DLD1 (cell line): ENCODE measurements at regions not wholly inside any gene's neighbourhood (a gene's known extent, or its start where the extent isn't known, plus 50 kb on each side); places are given as distances from the start of the nearest gene placed in this dataset.
"Not testable (repeated sequence)": the region's sequence is repeated elsewhere in the genome, so short reads cannot be mapped to it uniquely, and the experiment has no call there.

Experiments
- in situ Hi-C: cut with HindIII; loops from 2 replicates; pipeline ENCODE4 v1.10.0; 2017; ENCODE audit warnings: low sequenced_read_pairs

DNA sequence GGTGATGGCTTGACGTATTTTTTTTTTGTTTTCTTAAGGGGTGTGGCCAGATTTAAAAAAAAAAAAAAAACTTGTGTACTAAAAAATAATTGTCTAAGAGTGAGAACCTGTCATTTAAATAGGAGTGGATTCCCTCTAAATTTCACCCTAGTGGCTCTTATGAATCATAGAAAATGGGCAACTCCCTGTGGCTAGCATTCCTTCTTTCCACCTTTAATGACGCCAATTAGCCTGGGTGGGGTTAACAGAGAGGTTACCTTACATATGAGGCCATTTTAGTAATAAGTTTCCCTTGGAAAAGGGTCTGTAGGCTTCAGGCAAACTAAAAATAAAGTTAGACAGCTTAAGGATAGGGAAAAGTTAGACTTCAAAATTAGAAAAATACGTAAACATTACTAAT lies 223.5 kb upstream of the FAM241A start:
- in situ Hi-C loops, result no loop called here

DNA sequence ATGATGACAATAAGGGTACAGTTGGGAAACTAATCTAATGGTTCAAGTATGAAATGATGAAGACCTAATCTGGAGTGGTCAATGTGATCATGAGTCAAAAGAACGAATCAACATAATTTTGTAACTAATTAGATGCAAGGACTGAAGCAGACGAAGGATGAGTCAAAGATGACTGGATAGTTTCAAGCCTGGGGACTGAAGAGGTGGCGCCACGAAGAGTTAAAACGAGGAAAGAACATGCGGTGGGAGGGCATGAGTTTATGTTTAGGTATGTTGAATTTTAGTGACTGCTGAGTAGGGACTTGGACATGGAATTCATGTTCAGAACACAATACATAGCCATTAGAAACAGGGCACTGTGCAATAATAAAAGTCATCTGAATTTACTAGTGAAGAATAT lies 221.5 kb upstream of the FAM241A start:
- in situ Hi-C loops, result no loop called here

DNA sequence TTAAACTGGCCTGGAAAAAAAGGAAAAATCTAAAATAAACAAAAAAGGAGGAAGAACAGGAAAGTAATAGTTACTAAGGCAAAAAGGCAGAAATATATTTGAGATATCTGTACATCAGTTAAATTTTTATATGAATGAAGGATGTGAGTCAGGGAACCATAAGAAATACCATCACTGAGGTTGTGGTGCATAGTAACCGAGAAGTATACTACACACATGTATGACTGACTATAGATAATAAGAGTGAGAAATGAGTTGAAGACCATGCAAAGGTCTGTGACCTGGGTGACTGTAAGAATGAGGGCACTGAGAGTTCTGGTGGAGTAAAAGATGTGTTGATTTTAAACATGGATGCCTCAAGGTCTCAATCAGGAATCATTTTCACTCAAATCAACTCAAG lies 220.6 kb upstream of the FAM241A start:
- in situ Hi-C loops, result no loop called here

DNA sequence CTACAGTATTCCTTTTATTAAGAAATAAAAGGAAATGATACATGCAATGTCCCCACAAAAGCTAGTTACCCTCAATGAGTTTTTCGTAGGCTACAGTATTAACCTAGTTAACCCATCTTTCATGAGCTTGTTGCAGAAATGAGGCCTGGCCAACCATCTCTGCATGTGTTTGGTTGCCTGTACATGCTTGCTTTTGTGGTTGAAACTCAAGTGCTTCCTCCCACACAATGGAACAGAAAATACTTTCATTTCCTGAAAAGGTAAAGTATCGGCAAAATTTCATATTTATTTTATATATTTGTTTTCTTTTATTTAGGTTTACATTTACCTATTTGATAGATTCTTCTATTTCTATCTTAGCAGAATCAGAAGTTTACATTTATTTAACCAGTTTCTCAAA lies 214.6 kb upstream of the FAM241A start:
- in situ Hi-C loops, result no loop called here

DNA sequence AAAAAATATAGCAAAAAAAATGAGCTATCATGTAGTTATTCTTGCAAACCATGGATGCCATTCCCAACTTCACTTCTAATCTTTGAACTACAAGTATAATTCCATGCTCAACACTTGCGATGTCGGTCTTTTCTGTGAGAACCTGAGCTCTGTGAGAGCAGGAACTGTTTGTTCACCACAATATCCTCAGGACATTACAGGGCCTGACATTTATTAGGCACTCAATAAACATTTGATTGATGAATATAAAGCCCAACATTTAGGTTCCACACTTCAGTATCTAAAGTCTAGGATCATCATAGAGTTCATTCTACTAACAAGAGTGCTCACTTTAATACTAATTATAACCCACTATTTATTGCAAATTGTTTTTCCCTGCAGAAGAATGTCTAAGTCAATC lies 211.6 kb upstream of the FAM241A start:
- in situ Hi-C loops, result no loop called here

DNA sequence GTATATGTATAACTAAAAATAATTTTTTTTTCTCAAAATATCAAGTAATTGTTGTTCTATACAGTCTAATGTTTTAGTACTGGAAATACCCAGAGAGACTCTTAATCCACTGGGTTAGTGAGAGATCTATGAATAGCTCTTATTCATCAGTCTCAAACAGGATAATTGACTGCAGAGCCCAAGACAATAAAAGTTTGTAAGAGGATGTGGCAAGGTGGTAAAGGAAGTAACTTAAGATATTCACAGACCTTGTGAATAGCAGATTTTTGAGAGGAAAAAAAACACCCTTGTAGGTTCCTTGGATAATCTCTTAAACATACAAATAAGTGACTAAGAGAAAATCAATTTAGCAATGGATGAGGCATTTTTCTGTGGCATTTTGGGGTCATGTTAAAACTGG lies 210.9 kb upstream of the FAM241A start:
- in situ Hi-C loops, result no loop called here

DNA sequence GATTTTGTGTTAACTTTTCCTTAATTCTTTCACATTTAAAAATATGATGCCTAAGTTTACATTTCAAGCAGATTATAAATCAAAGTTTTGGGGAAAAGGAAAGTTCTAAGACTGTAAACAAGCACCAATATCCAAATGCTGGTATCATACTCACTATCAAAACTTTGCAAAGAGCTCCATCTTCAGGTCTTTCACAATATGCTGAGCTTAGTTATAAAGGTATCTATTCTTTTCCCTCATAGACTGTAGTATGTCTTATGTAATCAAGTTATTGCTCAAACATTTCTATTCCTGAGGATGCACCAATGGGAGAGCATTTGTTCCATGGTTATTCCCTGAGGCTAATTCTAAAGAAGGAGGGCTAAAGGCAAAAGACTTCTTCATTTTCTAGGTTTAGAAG lies 207.9 kb upstream of the FAM241A start:
- in situ Hi-C loops, result no loop called here

DNA sequence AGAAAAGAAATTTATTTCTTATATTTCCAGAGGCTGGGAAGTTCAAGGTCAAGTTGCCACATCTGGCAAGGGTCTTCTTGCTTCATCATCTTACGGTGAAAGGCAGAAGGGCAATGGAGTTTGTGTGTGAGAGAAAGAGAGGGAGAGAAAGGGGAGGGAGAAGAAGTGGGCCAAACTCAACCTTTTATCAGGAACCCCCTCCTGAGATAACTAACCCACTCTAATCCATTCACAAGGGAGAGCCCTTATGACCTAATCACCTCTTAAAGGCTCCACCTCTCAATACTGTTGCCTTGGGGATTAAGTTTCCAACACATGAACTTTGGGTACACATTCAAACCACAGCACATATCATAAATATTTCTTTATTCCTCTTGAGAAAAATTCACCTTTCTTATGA lies 203.3 kb upstream of the FAM241A start:
- in situ Hi-C loops, result no loop called here

DNA sequence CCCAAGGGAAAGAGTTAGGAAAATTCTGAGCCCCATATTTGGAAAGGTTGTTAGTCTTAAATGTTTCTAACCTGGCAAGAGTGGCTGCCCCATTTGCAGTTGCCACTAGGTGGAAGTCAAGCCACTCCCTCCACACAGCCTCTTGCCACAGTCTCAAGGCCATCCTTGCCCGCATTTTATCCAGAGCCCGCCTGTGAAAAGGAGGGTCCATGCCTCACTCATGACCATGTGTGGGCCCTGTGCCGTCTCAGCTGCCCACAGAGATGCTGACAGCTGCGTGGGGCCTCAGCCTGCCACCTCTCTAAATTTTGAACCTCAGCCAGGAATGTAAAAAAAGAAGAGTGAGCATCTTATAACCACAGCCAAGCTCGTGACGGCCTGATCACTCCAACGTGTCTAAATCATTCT lies 201.5 kb upstream of the FAM241A start:
- in situ Hi-C loops, result no loop called here

DNA sequence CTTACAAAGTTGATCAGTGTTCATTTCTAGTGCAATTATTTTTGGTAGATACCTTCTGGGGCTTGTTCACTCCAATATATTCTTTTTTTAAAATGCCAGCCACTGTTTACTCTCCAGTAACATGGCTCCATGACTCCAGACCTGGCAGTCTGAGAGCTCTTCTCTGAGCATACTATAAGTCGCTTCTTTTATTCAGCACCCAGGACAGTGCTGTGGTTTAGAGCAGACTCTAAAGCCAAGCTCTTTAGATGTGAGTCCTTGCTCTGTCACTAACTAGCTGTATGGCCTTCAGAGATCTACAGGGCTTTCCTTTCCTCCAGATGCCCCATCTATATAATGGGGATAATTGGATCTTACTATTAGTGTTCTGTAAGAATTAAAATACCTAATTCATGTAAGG lies 200.2 kb upstream of the FAM241A start:
- in situ Hi-C loops, result no loop called here

DNA sequence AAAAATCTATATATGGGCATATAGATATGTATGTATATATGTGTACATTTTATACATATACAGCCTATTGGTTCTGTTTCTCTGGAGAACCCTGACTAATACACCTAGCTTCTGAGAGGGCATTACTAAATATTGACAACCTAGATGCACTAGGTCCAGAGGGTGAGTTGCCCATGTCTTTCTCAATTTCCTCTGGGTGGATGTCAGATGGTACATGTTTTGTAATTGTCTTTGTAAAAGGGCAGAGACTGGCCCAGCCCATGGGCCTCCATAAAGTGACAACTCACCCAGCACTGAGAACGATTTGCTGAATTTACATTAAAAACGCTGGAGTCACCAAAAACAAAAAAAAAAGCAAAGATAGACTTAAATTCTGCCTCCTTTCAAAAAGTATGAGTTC lies 198.5 kb upstream of the FAM241A start:
- in situ Hi-C loops, result no loop called here

DNA sequence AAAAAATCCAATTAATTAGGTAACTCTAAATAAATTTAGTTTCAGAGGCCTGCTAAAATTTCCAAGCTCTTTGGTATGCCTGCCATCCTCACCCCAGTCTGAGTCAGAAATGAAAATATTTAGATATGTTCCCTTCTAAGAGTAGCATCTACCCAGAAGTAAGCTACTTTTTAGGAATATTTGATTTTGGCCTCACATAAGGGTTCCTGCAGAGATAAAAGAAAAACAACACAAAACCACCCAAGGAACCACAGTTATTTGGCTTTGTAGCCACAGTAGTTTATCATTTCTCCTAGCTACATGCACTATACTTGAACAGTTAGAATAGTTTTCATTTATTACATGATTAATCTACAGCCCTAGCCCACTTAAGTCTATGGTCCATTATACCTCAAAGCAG lies 192.6 kb upstream of the FAM241A start:
- in situ Hi-C loops, result no loop called here

DNA sequence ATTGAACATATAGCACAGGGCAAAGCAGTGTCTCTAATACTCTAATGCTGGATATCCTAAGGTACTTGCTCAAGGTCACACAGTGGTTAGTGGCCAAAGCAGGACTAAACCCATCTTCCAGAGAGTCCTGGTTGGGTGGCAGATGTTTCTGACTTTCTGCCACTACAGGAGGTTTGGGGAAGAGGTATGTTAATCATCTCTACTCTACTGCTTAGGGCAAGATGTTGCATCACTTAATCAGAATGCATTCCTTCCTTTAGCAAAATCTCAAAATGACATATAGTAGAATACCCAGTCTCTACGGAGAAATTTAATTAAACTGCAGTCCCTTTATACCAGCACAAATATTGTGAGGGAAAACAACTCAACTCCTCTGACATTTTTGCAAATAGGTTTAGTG lies 190.7 kb upstream of the FAM241A start:
- in situ Hi-C loops, result no loop called here

DNA sequence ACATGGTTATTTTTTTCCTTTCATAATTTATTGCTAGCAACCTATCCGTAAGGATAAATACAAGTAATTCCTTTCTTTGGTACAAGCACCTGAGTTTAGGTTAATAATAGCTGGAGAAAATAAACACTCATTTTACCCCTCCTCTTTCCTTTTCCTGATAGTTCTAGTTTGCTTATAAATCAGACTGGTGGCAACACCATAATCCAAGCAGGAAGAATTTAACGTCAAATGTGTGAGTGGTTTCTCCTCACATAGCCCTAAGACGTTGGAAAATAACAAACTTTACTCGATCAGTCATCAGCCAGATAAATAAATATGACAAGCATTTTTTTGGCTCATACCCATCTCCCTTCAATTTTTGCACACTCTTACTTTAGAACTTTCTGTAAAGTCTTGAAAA lies 190.3 kb upstream of the FAM241A start:
- in situ Hi-C loops, result no loop called here

DNA sequence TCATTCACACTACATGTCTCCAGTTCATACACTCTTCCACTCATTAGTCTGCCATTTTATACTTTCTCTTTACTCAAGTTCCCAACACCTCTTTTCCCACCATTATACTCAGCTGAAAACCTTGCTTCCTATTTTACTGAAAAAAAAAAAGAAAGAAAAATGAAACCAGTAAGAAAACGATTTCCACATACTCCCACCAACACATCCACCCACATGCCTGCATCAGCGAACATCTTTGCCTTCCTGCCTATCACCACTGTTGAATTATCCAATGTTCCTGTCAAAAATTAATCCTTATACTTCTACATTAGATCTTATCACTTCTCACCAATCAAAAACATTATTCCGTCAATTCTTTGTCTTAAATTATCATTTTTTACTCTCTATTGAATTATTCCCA lies 188.1 kb upstream of the FAM241A start:
- in situ Hi-C loops, result no loop called here

DNA sequence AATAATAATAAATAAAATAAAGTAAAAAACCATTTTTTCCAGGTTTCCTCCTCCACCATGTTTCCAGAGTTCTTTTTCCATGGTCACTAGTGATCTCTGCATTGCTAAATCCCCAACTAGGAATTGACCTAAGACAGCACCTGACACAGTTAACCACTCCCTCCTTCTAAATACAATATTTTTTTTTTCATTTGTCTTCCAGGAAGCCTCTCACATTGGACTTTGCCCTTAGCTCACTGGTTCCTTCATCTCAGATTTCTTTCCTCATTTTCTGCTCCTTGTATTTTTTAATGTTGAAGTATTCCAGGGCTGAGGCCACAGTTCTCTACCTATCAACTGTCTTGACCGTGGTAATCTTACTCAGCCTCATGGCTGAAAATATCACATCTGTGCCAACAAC lies 187.3 kb upstream of the FAM241A start:
- in situ Hi-C loops, result no loop called here

DNA sequence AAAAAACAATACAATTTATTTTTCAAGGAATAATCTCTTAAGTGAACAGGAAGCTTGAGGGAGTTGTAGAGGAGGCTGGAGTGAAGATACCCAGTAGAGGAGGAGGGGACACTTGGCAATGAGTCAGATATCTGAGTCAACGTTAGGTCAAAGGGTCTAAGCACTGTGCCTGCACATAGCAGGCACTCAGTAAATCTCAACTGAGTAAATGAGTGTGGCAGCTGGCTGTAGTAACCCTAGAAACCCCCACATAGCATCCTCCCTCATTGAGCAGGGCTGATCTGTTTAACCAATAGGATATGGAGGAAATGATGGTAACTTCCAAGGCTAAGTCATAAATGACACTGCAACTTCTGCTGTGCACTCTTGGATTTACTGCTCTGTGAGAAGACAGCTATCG lies 186.0 kb upstream of the FAM241A start:
- in situ Hi-C loops, result no loop called here

DNA sequence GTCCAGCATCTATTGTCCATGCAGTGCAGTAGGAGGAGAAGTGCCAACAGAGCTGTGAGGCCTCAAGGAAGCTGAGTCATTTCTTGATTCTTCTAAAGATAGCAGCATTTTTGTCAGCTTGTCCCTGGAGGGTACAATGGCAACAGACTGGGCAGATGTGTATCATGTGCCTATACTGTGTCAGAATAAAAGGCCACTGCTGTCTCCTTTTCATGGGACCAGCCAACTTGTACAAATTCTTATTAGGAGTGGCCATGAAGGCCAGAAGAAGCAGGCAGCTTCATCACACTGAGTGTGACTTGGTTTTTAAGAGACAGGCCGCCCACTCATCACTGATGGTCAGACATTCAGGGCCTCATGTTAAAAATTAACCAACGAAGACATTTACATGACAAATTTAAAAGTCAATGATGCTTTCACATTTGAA lies 185.0 kb upstream of the FAM241A start:
- in situ Hi-C loops, result no loop called here

DNA sequence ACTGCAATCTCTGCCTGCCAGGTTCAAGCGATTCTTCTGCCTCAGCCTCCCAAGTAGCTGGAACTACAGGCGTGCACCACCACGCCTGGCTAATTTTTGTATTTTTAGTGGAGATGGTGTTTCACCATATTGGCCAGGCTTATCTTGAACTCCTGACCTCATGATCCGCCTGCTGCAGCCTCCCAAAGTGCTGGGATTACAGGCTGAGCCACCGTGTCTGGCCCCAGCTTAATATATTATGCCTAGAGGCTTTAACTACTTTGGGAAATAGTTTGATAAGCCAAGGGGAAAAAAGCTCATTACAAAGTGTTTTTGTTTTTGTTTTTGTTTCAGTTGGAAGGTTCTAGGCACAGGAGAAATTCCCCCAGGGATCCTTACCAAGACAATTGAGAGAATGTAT lies 184.2 kb upstream of the FAM241A start:
- in situ Hi-C loops, result not testable (repeated sequence)

DNA sequence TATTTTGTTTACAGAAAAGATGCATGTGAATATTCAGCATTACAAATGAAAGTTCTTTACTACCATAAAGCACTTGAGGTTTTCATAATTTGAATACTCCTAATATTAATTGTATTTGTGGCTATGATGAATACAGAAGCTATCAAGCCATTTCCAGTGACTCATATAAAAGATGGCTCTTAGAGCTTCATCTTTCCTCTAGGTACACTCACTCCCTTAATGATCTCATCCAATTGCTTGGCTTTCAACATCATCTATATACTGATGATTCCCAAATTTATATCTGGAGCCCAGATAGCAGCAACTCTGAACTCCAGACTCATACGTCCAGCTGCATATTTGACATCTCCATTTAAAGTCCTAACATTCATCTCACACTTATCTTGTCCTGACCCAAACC lies 183.4 kb upstream of the FAM241A start:
- in situ Hi-C loops, result no loop called here

DNA sequence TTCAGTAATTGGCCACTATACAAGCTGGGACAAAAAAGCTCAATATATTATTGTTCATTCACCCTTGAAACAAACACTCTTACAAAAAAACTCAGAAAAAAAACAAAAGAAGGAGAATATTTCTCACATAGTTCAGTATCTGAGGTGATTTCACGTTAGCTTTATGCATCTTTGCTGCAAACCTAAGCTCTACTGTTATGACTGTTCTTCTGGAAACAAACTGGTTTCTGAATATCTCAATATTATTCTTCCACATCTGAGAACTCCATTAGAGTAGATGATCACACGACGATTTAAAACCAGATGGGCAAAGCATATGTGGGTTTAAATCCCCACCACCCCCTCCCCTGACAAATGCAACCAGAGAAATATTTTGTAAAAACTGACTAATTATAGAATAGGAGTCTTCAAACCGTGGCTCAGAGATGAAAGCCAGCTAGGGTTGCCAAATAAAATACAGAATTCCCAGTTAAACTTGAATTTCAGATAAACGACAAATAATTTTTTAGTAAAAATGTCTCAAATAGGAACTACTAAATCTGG lies 182.0 kb upstream of the FAM241A start:
- in situ Hi-C loops, result no loop called here

DNA sequence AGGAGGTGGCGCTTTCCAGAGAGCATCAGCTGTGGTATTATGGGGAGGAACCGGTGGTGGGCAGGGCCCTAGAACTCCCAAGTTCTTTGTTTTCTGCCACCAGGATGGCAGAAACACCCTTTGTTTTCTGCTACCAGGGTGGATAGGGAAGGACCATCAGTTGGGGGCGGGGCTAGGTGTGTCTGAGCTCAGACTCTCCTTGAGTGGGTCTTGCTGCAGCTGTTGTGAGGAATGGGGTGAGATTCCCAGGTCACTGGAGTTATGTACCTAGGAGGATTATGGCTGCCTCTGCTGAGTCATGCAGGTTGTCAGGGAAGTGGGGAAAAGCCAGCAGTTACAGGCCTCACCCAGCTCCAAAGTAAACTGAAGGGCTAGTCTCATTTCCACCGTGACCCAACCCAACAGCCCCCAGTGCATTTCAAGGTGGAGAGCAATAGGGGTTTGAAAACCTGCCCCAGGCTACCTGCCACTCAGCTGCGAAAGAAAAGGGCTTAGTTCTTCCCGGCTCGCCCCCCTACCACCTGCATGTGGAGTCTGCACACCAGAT lies 167.8 kb upstream of the FAM241A start:
- in situ Hi-C loops, result loop anchor here (25.0 kb wide), 1 partner anchor 90 kb away; no protein-coding TSS in a partner anchor

DNA sequence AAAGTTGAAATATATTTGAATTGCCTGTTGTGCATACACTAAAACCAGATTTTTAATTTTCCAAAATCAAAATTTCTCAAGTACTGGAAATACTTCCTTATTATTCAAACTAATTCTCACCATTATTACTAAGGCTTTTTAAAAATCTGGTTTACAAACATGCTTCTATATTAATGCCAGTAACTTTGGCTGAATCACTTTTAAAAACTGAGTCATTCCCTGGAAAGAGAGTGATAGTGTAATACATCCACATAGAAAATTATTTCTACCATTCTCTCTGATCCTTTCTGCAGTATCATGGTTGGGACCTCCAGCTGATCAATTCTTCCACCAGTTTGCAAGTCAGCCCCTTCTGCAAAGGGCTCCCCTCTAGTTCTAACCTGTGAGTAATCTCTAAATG lies 165.3 kb upstream of the FAM241A start:
- in situ Hi-C loops, result loop anchor here (25.0 kb wide), 1 partner anchor 93 kb away; no protein-coding TSS in a partner anchor
